ENCODE measurements at regions not wholly inside any gene's neighbourhood (a gene's known extent, or its start where the extent isn't known, plus 50 kb on each side); places are given as distances from the start of the nearest gene placed in this dataset.

- TF ChIP-seq CTCF (IDR thresholded peaks at IDR 0.05) (no peak), EZH2 (IDR thresholded peaks at IDR 0.05; ENCODE audit: borderline replicate concordance, insufficient read depth, low read depth, low read length, poor library complexity, severe bottlenecking) (no peak)
These were observed 75.9 kb upstream of the TMEM18 start for GRCh38 chr2:753123-753522.
